H4 (cell line): ENCODE measurements at regions not wholly inside any gene's neighbourhood (a gene's known extent, or its start where the extent isn't known, plus 50 kb on each side); places are given as distances from the start of the nearest gene placed in this dataset.

Experiments used
- DNase-seq: peaks from one replicate; pipeline ENCODE4 v3.0.0-alpha.2; 2015; ENCODE audit warnings: low spot score

- DNase-seq: no peak
These were observed 281.2 kb upstream of the FAM241A start for GRCh38 chr4:111864066-111864465.

- no peak for DNase-seq
These were observed 275.9 kb upstream of the FAM241A start for GRCh38 chr4:111869339-111869738.

DNA sequence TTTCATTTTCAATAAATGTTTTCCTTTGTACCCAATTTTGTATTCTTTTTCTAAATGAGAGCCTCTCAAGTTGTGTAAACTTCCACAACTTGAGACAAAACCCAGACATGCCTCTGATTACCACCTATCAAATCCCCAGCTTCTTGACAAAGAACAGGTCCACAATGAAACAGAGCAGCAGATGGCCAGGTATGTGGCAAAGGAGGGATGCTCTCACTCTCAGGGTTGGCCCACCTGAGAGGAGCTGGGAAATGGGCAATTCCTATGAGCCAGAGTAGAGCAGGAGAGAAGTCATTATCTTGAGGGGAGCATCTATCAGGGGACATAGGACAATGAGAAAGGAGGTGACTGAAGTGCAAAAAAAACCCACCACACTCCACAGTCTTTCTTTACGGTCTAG lies 273.5 kb upstream of the FAM241A start:
- no peak for DNase-seq

DNA sequence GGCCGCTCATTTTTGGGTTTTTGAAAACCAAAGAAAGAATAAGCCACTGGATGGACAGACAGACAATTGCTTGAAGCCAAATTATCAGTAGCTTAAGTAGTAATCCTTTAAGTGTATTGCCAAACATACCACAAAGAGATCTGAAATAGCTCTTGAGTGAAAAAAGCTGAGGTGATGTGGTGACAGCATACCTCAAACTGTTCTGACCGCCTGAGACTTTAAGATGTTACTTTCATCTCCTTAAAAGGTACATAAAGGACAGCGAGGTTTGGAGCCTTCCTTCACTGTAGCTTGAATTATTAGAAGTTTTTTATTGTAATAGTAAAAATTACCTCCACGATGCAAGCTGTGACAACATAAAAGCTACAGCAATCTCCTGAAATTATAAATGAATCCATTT lies 271.5 kb upstream of the FAM241A start:
- no peak for DNase-seq

GRCh38 chr4:111879539-111879938 lies 265.7 kb upstream of the FAM241A start:
- DNase-seq: no peak

- DNase-seq: no peak
These were observed 265.1 kb upstream of the FAM241A start for GRCh38 chr4:111880116-111880515.

DNA sequence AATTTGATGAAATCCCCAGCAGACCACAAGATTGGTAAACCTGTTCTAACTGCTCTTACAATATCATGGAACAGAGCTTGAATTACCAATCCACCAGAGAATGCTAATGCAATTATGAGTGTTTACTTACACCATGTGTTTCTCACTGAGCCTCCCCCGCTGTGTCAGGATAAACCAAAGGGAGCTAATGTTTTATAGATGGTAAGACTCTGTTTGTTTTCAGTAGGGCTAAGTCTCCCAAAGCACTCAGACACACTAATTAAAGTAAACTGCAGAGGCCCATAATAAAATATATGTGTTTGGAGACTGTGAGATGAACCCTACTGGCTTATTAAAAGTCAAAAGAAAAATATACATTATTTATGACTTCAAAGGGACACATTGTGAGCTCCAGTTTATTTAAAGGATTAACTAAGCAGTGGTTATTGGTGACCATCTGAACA lies 261.7 kb upstream of the FAM241A start:
- peak; percentile 95 for DNase-seq

DNA sequence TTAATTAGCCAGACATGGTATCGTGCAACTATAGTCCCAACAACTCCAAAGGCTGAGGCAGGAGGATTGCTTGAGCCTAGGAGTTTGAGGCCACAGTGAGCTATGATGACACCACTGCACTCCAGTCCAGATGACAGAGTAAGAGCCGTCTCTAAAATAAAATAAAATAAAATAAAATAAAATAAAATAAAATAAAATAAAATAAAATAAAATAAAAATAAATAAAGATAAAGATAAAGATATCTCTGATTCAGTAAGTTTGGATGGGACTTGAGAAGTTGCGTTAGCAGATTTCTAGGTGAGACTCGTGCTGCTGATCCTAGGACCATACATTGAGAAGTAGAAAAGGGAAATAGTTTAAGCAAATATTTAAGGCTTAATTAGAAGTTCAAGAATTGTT lies 254.8 kb upstream of the FAM241A start:
- no peak for DNase-seq

- no peak for DNase-seq
These were observed 239.7 kb upstream of the FAM241A start for GRCh38 chr4:111905511-111905910.

GRCh38 chr4:111919639-111920038 lies 225.6 kb upstream of the FAM241A start:
- DNase-seq: no peak

DNA sequence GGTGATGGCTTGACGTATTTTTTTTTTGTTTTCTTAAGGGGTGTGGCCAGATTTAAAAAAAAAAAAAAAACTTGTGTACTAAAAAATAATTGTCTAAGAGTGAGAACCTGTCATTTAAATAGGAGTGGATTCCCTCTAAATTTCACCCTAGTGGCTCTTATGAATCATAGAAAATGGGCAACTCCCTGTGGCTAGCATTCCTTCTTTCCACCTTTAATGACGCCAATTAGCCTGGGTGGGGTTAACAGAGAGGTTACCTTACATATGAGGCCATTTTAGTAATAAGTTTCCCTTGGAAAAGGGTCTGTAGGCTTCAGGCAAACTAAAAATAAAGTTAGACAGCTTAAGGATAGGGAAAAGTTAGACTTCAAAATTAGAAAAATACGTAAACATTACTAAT lies 223.5 kb upstream of the FAM241A start:
- DNase-seq: no peak

DNA sequence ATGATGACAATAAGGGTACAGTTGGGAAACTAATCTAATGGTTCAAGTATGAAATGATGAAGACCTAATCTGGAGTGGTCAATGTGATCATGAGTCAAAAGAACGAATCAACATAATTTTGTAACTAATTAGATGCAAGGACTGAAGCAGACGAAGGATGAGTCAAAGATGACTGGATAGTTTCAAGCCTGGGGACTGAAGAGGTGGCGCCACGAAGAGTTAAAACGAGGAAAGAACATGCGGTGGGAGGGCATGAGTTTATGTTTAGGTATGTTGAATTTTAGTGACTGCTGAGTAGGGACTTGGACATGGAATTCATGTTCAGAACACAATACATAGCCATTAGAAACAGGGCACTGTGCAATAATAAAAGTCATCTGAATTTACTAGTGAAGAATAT lies 221.5 kb upstream of the FAM241A start:
- no peak for DNase-seq

DNA sequence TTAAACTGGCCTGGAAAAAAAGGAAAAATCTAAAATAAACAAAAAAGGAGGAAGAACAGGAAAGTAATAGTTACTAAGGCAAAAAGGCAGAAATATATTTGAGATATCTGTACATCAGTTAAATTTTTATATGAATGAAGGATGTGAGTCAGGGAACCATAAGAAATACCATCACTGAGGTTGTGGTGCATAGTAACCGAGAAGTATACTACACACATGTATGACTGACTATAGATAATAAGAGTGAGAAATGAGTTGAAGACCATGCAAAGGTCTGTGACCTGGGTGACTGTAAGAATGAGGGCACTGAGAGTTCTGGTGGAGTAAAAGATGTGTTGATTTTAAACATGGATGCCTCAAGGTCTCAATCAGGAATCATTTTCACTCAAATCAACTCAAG lies 220.6 kb upstream of the FAM241A start:
- DNase-seq: no peak

- no peak for DNase-seq
These were observed 214.6 kb upstream of the FAM241A start for GRCh38 chr4:111930659-111931058.

- no peak for DNase-seq
These were observed 211.6 kb upstream of the FAM241A start for GRCh38 chr4:111933703-111934102.

DNA sequence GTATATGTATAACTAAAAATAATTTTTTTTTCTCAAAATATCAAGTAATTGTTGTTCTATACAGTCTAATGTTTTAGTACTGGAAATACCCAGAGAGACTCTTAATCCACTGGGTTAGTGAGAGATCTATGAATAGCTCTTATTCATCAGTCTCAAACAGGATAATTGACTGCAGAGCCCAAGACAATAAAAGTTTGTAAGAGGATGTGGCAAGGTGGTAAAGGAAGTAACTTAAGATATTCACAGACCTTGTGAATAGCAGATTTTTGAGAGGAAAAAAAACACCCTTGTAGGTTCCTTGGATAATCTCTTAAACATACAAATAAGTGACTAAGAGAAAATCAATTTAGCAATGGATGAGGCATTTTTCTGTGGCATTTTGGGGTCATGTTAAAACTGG lies 210.9 kb upstream of the FAM241A start:
- DNase-seq: no peak

DNA sequence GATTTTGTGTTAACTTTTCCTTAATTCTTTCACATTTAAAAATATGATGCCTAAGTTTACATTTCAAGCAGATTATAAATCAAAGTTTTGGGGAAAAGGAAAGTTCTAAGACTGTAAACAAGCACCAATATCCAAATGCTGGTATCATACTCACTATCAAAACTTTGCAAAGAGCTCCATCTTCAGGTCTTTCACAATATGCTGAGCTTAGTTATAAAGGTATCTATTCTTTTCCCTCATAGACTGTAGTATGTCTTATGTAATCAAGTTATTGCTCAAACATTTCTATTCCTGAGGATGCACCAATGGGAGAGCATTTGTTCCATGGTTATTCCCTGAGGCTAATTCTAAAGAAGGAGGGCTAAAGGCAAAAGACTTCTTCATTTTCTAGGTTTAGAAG lies 207.9 kb upstream of the FAM241A start:
- peak; percentile 52 for DNase-seq

- DNase-seq: no peak
These were observed 203.3 kb upstream of the FAM241A start for GRCh38 chr4:111941957-111942356.

- peak; percentile 77 for DNase-seq
These were observed 201.5 kb upstream of the FAM241A start for GRCh38 chr4:111943796-111944203.

DNA sequence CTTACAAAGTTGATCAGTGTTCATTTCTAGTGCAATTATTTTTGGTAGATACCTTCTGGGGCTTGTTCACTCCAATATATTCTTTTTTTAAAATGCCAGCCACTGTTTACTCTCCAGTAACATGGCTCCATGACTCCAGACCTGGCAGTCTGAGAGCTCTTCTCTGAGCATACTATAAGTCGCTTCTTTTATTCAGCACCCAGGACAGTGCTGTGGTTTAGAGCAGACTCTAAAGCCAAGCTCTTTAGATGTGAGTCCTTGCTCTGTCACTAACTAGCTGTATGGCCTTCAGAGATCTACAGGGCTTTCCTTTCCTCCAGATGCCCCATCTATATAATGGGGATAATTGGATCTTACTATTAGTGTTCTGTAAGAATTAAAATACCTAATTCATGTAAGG lies 200.2 kb upstream of the FAM241A start:
- no peak for DNase-seq

DNA sequence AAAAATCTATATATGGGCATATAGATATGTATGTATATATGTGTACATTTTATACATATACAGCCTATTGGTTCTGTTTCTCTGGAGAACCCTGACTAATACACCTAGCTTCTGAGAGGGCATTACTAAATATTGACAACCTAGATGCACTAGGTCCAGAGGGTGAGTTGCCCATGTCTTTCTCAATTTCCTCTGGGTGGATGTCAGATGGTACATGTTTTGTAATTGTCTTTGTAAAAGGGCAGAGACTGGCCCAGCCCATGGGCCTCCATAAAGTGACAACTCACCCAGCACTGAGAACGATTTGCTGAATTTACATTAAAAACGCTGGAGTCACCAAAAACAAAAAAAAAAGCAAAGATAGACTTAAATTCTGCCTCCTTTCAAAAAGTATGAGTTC lies 198.5 kb upstream of the FAM241A start:
- DNase-seq: no peak

- DNase-seq: no peak
These were observed 192.6 kb upstream of the FAM241A start for GRCh38 chr4:111952688-111953087.

DNA sequence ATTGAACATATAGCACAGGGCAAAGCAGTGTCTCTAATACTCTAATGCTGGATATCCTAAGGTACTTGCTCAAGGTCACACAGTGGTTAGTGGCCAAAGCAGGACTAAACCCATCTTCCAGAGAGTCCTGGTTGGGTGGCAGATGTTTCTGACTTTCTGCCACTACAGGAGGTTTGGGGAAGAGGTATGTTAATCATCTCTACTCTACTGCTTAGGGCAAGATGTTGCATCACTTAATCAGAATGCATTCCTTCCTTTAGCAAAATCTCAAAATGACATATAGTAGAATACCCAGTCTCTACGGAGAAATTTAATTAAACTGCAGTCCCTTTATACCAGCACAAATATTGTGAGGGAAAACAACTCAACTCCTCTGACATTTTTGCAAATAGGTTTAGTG lies 190.7 kb upstream of the FAM241A start:
- DNase-seq: no peak

GRCh38 chr4:111955001-111955400 lies 190.3 kb upstream of the FAM241A start:
- DNase-seq: no peak

GRCh38 chr4:111957116-111957515 lies 188.1 kb upstream of the FAM241A start:
- DNase-seq: no peak
